H9 (cell line): ENCODE measurements at regions not wholly inside any gene's neighbourhood (a gene's known extent, or its start where the extent isn't known, plus 50 kb on each side); places are given as distances from the start of the nearest gene placed in this dataset.

ENCODE experiments used
- DNase-seq: peaks from one replicate; pipeline ENCODE4 v3.0.0-alpha.2; 2017
- H2AFZ ChIP-seq: one replicate; pipeline ENCODE4 v1.6.1; 2013; ENCODE audit warnings: mild to moderate bottlenecking, low read length, control low read depth, moderate library complexity
- H2AK5ac ChIP-seq: 2 replicates; pipeline ENCODE4 v1.6.1; 2013; ENCODE audit warnings: low read length, control low read depth, mixed read lengths; ENCODE audit not compliant: insufficient read length
- H2BK120ac ChIP-seq: one replicate; pipeline ENCODE4 v1.6.1; 2013; ENCODE audit warnings: low read depth, mild to moderate bottlenecking, low read length, control low read depth, inconsistent platforms; ENCODE audit not compliant: poor library complexity, severe bottlenecking
- H2BK12ac ChIP-seq: 2 replicates; pipeline ENCODE4 v1.6.1; 2013; ENCODE audit warnings: low read length, control low read depth, mixed read lengths, low read depth; ENCODE audit not compliant: insufficient read length
- H2BK15ac ChIP-seq: 2 replicates; pipeline ENCODE4 v1.6.1; 2013; ENCODE audit warnings: low read depth, low read length, control low read depth
- H2BK20ac ChIP-seq: one replicate; pipeline ENCODE4 v1.6.1; 2013; ENCODE audit warnings: low read depth, mild to moderate bottlenecking, low read length, control low read depth, inconsistent platforms; ENCODE audit not compliant: poor library complexity, severe bottlenecking
- H2BK5ac ChIP-seq: 2 replicates; pipeline ENCODE4 v1.6.1; 2013; ENCODE audit warnings: low read length, control low read depth, mixed read lengths; ENCODE audit not compliant: insufficient read length
- H3K14ac ChIP-seq: 2 replicates; pipeline ENCODE4 v1.6.1; 2013; ENCODE audit warnings: low read length, control low read depth; ENCODE audit not compliant: insufficient read depth
- H3K18ac ChIP-seq: 2 replicates; pipeline ENCODE4 v1.6.1; 2013; ENCODE audit warnings: low read depth, mild to moderate bottlenecking, mixed read lengths, low read length, control low read depth; ENCODE audit not compliant: insufficient read length
- H3K23ac ChIP-seq: 2 replicates; pipeline ENCODE4 v1.6.1; 2013; ENCODE audit warnings: low read length, control low read depth, mixed read lengths, low read depth; ENCODE audit not compliant: insufficient read length
- H3K23me2 ChIP-seq: 2 replicates; pipeline ENCODE4 v1.6.1; 2013; ENCODE audit warnings: low read depth, mild to moderate bottlenecking, mixed read lengths, low read length, control low read depth; ENCODE audit not compliant: insufficient read length, poor library complexity, severe bottlenecking
- H3K27ac ChIP-seq: 2 replicates; pipeline ENCODE4 v1.5.1; 2013; ENCODE audit warnings: low read length, control low read depth, mixed read lengths, low read depth; ENCODE audit not compliant: insufficient read length
- H3K27me3 ChIP-seq: 2 replicates; pipeline ENCODE4 v1.6.1; 2013; ENCODE audit warnings: low read length, control low read depth, inconsistent platforms; ENCODE audit not compliant: insufficient read depth
- H3K4ac ChIP-seq: 2 replicates; pipeline ENCODE4 v1.6.1; 2013; ENCODE audit warnings: low read depth, mild to moderate bottlenecking, control low read depth, inconsistent platforms, low read length, moderate library complexity
- H3K4me1 ChIP-seq: 2 replicates; pipeline ENCODE4 v1.6.1; 2013; ENCODE audit warnings: low read length, control low read depth, inconsistent platforms; ENCODE audit not compliant: insufficient read depth
- H3K4me2 ChIP-seq: 2 replicates; pipeline ENCODE4 v1.6.1; 2013; ENCODE audit warnings: low read length, control low read depth, mixed read lengths; ENCODE audit not compliant: insufficient read length, insufficient read depth
- H3K56ac ChIP-seq: 2 replicates; pipeline ENCODE4 v1.6.1; 2013; ENCODE audit warnings: low read depth, mild to moderate bottlenecking, mixed read lengths, low read length, control low read depth; ENCODE audit not compliant: insufficient read length
- H3K79me1 ChIP-seq: 2 replicates; pipeline ENCODE4 v1.6.1; 2013; ENCODE audit warnings: low read depth, mild to moderate bottlenecking, moderate library complexity, low read length, control low read depth, inconsistent platforms; ENCODE audit not compliant: insufficient read depth, poor library complexity, severe bottlenecking
- H3K79me2 ChIP-seq: 2 replicates; pipeline ENCODE4 v1.6.1; 2013; ENCODE audit warnings: low read length, control low read depth, inconsistent platforms; ENCODE audit not compliant: insufficient read depth
- H3K9ac ChIP-seq: 2 replicates; pipeline ENCODE4 v1.6.1; 2013; ENCODE audit warnings: low read length, control low read depth, mixed read lengths; ENCODE audit not compliant: insufficient read length; ENCODE audit errors: extremely low read depth
- H3K9me3 ChIP-seq: one replicate; pipeline ENCODE4 v1.6.1; 2013; ENCODE audit warnings: low read depth, low read length, inconsistent platforms; ENCODE audit not compliant: control insufficient read depth
- H3T11ph ChIP-seq: one replicate; pipeline ENCODE4 v1.6.1; 2013; ENCODE audit warnings: mild to moderate bottlenecking, low read length, control low read depth, inconsistent platforms
- H4K20me1 ChIP-seq: one replicate; pipeline ENCODE4 v1.6.1; 2013; ENCODE audit not compliant: control insufficient read depth, insufficient read length, insufficient read depth
- H4K5ac ChIP-seq: 2 replicates; pipeline ENCODE4 v1.6.1; 2013; ENCODE audit warnings: low read depth, mild to moderate bottlenecking, mixed read lengths, low read length, control low read depth; ENCODE audit not compliant: insufficient read length
- H4K8ac ChIP-seq: replicated peaks from 2 replicates; pipeline ENCODE4 v1.6.1; 2013; ENCODE audit warnings: low read length, control low read depth, mixed read lengths, low read depth; ENCODE audit not compliant: insufficient read length
- H4K91ac ChIP-seq: 2 replicates; pipeline ENCODE4 v1.6.1; 2013; ENCODE audit warnings: low read depth, mild to moderate bottlenecking, moderate library complexity, mixed read lengths, low read length, control low read depth; ENCODE audit not compliant: insufficient read length
- H3K27ac Mint-ChIP-seq, 3 experiments: 2 replicates in 2 of 3; 3 replicates in 1 of 3; pipeline ENCODE4 v1.8.0; 2020 to 2021; ENCODE audit warnings: mixed read lengths in 3 of 3, mild to moderate bottlenecking in 1 of 3, moderate library complexity in 1 of 3
- H3K27me3 Mint-ChIP-seq: 2 replicates; pipeline ENCODE4 v1.8.0; 2021; ENCODE audit warnings: low read depth, mild to moderate bottlenecking, moderate library complexity, mixed read lengths
- H3K36me3 Mint-ChIP-seq, 3 experiments: 2 replicates in 2 of 3; 3 replicates in 1 of 3; pipeline ENCODE4 v1.8.0; 2020 to 2021; ENCODE audit warnings: low read depth in 3 of 3, mixed read lengths in 3 of 3; ENCODE audit not compliant: insufficient read depth in 1 of 3
- H3K4me1 Mint-ChIP-seq, 2 experiments: 2 replicates each; pipeline ENCODE4 v1.8.0; 2020; ENCODE audit warnings: mixed read lengths in 2 of 2
- H3K4me3 Mint-ChIP-seq, 2 experiments: 2 replicates in 1 of 2; 3 replicates in 1 of 2; pipeline ENCODE4 v1.8.0; 2020 to 2021; ENCODE audit warnings: mild to moderate bottlenecking in 2 of 2, mixed read lengths in 2 of 2, moderate library complexity in 1 of 2
- H3K9me3 Mint-ChIP-seq, 2 experiments: 2 replicates in 1 of 2; 3 replicates in 1 of 2; pipeline ENCODE4 v1.8.0; 2020; ENCODE audit warnings: mild to moderate bottlenecking in 2 of 2, mixed read lengths in 2 of 2, moderate library complexity in 1 of 2
- CTCF ChIP-seq: fragments of 200-600 bp; sonication (generic); conservative IDR thresholded peaks from 3 replicates; pipeline ENCODE4 v1.8.0; 2021; ENCODE audit warnings: antibody characterized with exemption, mild to moderate bottlenecking
- WGBS: extraction: QIAGEN DNeasy Blood & Tissue Kit; methylation state at CpG from one replicate; pipeline ENCODE4 v1.1.7; 2013; ENCODE audit warnings: missing lambda C conversion rate, low lambda C conversion rate, mixed read lengths; ENCODE audit not compliant: insufficient read length; ENCODE audit errors: extremely low coverage; 5-methylcytosine and 5-hydroxymethylcytosine counted together

GRCh38 chr12:83573671-83574070, 887.0 kb downstream of the TMTC2 start:
- H3K9me3 Mint-ChIP-seq: peaks cover 0 to 5% of the 10 kb centered on the region in 2 experiments; a peak in 2 of 5 replicates
- no peak overlapping the region for H4K5ac ChIP-seq
- peaks cover 4 to 5% (median 4%) of the 10 kb centered on the region in 3 experiments; a peak in 3 of 7 replicates for H3K36me3 Mint-ChIP-seq
- H2BK5ac ChIP-seq: no peak overlapping the region
- TF ChIP-seq CTCF: no peak
- no peak overlapping the region for H3K4ac ChIP-seq
- no peak overlapping the region for H3K14ac ChIP-seq
- no peaks in the 10 kb centered on the region for H3K4me1 Mint-ChIP-seq
- H3K56ac ChIP-seq: no peak overlapping the region
- H2AK5ac ChIP-seq: no peak overlapping the region
- H3K4me3 Mint-ChIP-seq: no peak overlapping the region
- no CpG with 5 or more reads among the region's 4 CpGs for WGBS
- no peak overlapping the region for H4K8ac ChIP-seq
- no peaks in the 10 kb centered on the region for H3K23me2 ChIP-seq
- H3K79me1 ChIP-seq: no peaks in the 10 kb centered on the region
- no peak overlapping the region for H2BK12ac ChIP-seq
- H3K27ac Mint-ChIP-seq: no peak overlapping the region
- no peak overlapping the region for H4K91ac ChIP-seq
- no peak overlapping the region for H3K9ac ChIP-seq
- H3T11ph ChIP-seq: no peak overlapping the region
- H3K4me1 ChIP-seq: no peaks in the 10 kb centered on the region
- H3K4me2 ChIP-seq: no peak overlapping the region
- no peaks in the 10 kb centered on the region for H3K79me2 ChIP-seq
- no peaks in the 10 kb centered on the region for H3K27me3 ChIP-seq
- no peak overlapping the region for H3K18ac ChIP-seq
- H3K23ac ChIP-seq: no peak overlapping the region
- H2BK120ac ChIP-seq: no peak overlapping the region
- H2AFZ ChIP-seq: no peak overlapping the region
- DNase-seq: no peak
- no peak overlapping the region for H2BK20ac ChIP-seq
- H4K20me1 ChIP-seq: no peaks in the 10 kb centered on the region
- H3K9me3 ChIP-seq: no peaks in the 10 kb centered on the region
- H3K27ac ChIP-seq: no peak overlapping the region
- H3K27me3 Mint-ChIP-seq: no peaks in the 10 kb centered on the region
- H2BK15ac ChIP-seq: no peak overlapping the region
